ENCODE measurements at regions not wholly inside any gene's neighbourhood (a gene's known extent, or its start where the extent isn't known, plus 50 kb on each side); places are given as distances from the start of the nearest gene placed in this dataset.

- no peak for ATAC-seq
- TF ChIP-seq ZNF565 (CRISPR knock-in tag; conservative IDR thresholded peaks at IDR 0.05; ENCODE audit: low read depth) (no peak), ZFP30 (CRISPR knock-in tag; IDR thresholded peaks at IDR 0.05) (no peak), OSR1 (CRISPR knock-in tag; IDR thresholded peaks at IDR 0.05) (no peak), BACH2 (CRISPR knock-in tag; IDR thresholded peaks at IDR 0.05; ENCODE audit: borderline replicate concordance) (no peak), TOX (CRISPR knock-in tag; IDR thresholded peaks at IDR 0.05; ENCODE audit: borderline replicate concordance) (no peak), TCF4 (CRISPR knock-in tag; IDR thresholded peaks at IDR 0.05; ENCODE audit: borderline replicate concordance) (no peak), ZNF8 (CRISPR knock-in tag; IDR thresholded peaks at IDR 0.05) (no peak), PPARA (CRISPR knock-in tag; IDR thresholded peaks at IDR 0.05; ENCODE audit: borderline replicate concordance) (no peak), RARB (CRISPR knock-in tag; IDR thresholded peaks at IDR 0.05) (no peak), ZNF70 (CRISPR knock-in tag; IDR thresholded peaks at IDR 0.05) (no peak), ARNTL (CRISPR knock-in tag; IDR thresholded peaks at IDR 0.05; ENCODE audit: borderline replicate concordance, low read depth) (no peak), ZFP3 (CRISPR knock-in tag; IDR thresholded peaks at IDR 0.05) (no peak), SNAI2 (CRISPR knock-in tag; IDR thresholded peaks at IDR 0.05) (no peak), CSDC2 (CRISPR knock-in tag; IDR thresholded peaks at IDR 0.05) (no peak), POU6F1 (CRISPR knock-in tag; IDR thresholded peaks at IDR 0.05; ENCODE audit: borderline replicate concordance, low read depth) (no peak)
These were observed 298.4 kb upstream of the MMADHC start for GRCh38 chr2:149885946-149886345.

- ATAC-seq, result no peak
- no peak for TF ChIP-seq OSR1 (CRISPR knock-in tag; IDR thresholded peaks at IDR 0.05)
- no peak for TF ChIP-seq ZFP3 (CRISPR knock-in tag; IDR thresholded peaks at IDR 0.05)
- no peak for TF ChIP-seq POU6F1 (CRISPR knock-in tag; IDR thresholded peaks at IDR 0.05; ENCODE audit: borderline replicate concordance, low read depth)
- no peak for TF ChIP-seq ZNF8 (CRISPR knock-in tag; IDR thresholded peaks at IDR 0.05)
- TF ChIP-seq, protein P1, sequence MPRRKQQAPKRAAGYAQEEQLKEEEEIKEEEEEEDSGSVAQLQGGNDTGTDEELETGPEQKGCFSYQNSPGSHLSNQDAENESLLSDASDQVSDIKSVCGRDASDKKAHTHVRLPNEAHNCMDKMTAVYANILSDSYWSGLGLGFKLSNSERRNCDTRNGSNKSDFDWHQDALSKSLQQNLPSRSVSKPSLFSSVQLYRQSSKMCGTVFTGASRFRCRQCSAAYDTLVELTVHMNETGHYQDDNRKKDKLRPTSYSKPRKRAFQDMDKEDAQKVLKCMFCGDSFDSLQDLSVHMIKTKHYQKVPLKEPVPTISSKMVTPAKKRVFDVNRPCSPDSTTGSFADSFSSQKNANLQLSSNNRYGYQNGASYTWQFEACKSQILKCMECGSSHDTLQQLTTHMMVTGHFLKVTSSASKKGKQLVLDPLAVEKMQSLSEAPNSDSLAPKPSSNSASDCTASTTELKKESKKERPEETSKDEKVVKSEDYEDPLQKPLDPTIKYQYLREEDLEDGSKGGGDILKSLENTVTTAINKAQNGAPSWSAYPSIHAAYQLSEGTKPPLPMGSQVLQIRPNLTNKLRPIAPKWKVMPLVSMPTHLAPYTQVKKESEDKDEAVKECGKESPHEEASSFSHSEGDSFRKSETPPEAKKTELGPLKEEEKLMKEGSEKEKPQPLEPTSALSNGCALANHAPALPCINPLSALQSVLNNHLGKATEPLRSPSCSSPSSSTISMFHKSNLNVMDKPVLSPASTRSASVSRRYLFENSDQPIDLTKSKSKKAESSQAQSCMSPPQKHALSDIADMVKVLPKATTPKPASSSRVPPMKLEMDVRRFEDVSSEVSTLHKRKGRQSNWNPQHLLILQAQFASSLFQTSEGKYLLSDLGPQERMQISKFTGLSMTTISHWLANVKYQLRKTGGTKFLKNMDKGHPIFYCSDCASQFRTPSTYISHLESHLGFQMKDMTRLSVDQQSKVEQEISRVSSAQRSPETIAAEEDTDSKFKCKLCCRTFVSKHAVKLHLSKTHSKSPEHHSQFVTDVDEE (CRISPR knock-in tag; IDR thresholded peaks at IDR 0.05), result no peak
- TF ChIP-seq ARNTL (CRISPR knock-in tag; IDR thresholded peaks at IDR 0.05; ENCODE audit: borderline replicate concordance, low read depth), result no peak
- TF ChIP-seq TCF4 (CRISPR knock-in tag; IDR thresholded peaks at IDR 0.05; ENCODE audit: borderline replicate concordance), result no peak
- TF ChIP-seq GLIS3 (CRISPR knock-in tag; IDR thresholded peaks at IDR 0.05), result no peak
- no peak for TF ChIP-seq CREB5 (CRISPR knock-in tag; IDR thresholded peaks at IDR 0.05; ENCODE audit: low read depth)
- no peak for TF ChIP-seq ZC3H10 (CRISPR knock-in tag; IDR thresholded peaks at IDR 0.05)
- no peak for TF ChIP-seq TOX (CRISPR knock-in tag; IDR thresholded peaks at IDR 0.05; ENCODE audit: borderline replicate concordance)
These were observed 297.9 kb upstream of the MMADHC start for GRCh38 chr2:149885468-149885867.

DNA sequence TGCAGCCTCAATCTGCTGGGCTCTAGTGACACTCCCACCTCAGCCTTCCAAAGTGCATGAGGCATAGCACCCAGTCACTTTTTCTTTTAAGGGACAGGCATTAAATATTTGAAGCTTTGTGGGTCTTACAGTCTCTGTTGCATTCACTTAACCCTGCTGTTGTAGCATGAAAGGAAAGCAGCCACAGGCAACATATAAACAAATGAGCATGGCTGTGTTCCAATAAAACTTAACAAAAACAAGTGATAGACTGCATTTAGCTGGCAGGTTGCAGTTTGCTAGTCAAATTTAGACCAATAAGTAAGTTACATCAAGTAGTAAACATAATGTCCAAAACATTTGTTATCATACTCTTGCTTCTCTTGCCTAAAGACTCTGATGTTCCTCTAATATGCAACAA, 297.3 kb upstream of the MMADHC start:
- ATAC-seq, result no peak
- no peak for TF ChIP-seq PPARA (CRISPR knock-in tag; IDR thresholded peaks at IDR 0.05; ENCODE audit: borderline replicate concordance)
- no peak for TF ChIP-seq ZFP3 (CRISPR knock-in tag; IDR thresholded peaks at IDR 0.05)
- no peak for TF ChIP-seq ESRRG (CRISPR knock-in tag; IDR thresholded peaks at IDR 0.05)
- no peak for TF ChIP-seq ZNF70 (CRISPR knock-in tag; IDR thresholded peaks at IDR 0.05)

GRCh38 chr2:149877913-149878312, 290.3 kb upstream of the MMADHC start:
- TF ChIP-seq ARNTL (CRISPR knock-in tag; IDR thresholded peaks at IDR 0.05; ENCODE audit: borderline replicate concordance, low read depth) (no peak), ZFP30 (CRISPR knock-in tag; IDR thresholded peaks at IDR 0.05) (no peak), TCF4 (CRISPR knock-in tag; IDR thresholded peaks at IDR 0.05; ENCODE audit: borderline replicate concordance) (no peak), ZC3H10 (CRISPR knock-in tag; IDR thresholded peaks at IDR 0.05) (no peak), ISL1 (CRISPR knock-in tag; IDR thresholded peaks at IDR 0.05) (no peak), CREB5 (CRISPR knock-in tag; IDR thresholded peaks at IDR 0.05; ENCODE audit: low read depth) (no peak), BACH2 (CRISPR knock-in tag; IDR thresholded peaks at IDR 0.05; ENCODE audit: borderline replicate concordance) (no peak), CSDC2 (CRISPR knock-in tag; IDR thresholded peaks at IDR 0.05) (no peak), PPARA (CRISPR knock-in tag; IDR thresholded peaks at IDR 0.05; ENCODE audit: borderline replicate concordance) (no peak), RARB (CRISPR knock-in tag; IDR thresholded peaks at IDR 0.05) (no peak), ZNF8 (CRISPR knock-in tag; IDR thresholded peaks at IDR 0.05) (no peak), GLIS3 (CRISPR knock-in tag; IDR thresholded peaks at IDR 0.05) (no peak)
- TF ChIP-seq, protein P2, sequence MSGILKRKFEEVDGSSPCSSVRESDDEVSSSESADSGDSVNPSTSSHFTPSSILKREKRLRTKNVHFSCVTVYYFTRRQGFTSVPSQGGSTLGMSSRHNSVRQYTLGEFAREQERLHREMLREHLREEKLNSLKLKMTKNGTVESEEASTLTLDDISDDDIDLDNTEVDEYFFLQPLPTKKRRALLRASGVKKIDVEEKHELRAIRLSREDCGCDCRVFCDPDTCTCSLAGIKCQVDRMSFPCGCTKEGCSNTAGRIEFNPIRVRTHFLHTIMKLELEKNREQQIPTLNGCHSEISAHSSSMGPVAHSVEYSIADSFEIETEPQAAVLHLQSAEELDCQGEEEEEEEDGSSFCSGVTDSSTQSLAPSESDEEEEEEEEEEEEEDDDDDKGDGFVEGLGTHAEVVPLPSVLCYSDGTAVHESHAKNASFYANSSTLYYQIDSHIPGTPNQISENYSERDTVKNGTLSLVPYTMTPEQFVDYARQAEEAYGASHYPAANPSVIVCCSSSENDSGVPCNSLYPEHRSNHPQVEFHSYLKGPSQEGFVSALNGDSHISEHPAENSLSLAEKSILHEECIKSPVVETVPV (CRISPR knock-in tag; IDR thresholded peaks at IDR 0.05), result no peak
- no peak for ATAC-seq

Measured in SK-N-SH treated with all-trans-retinoic acid at 6 μM for 48 hours (cell line).